ENCODE measurements at regions not wholly inside any gene's neighbourhood (a gene's known extent, or its start where the extent isn't known, plus 50 kb on each side); places are given as distances from the start of the nearest gene placed in this dataset.

GRCh38 chr2:31688282-31688681 is 107.5 kb upstream of the SRD5A2 start:
- TF ChIP-seq CTCF (IDR thresholded peaks at IDR 0.05) (peak; percentile 39 to 54 (median 49)), POLR2A (IDR thresholded peaks at IDR 0.05) (no peak)

All from testis (tissue), 2 donors.